ENCODE measurements at regions not wholly inside any gene's neighbourhood (a gene's known extent, or its start where the extent isn't known, plus 50 kb on each side); places are given as distances from the start of the nearest gene placed in this dataset.

DNA sequence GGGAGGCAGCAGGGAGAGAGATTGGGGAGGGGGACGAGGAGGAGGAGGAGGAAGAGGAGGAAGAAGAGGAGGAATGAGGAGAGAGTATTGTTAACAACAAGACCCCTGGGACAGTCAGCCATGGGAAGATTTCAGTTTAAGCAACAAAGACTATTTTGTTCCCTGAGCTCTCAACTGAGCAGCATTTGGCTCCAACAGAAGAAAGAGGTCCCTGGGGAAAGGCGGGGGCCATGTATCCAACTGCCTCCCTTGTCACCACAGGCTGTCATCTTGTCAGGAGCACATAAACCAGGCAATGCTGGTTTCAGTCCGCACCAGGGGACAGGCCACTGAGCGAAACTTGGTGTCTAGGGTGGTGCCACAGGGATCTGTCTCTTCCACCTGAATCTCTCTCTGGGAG, 316.1 kb downstream of the TLE1 start:
- no peak overlapping the region for H3K27ac Mint-ChIP-seq (ENCODE audit: unreplicated experiment)
- TF ChIP-seq CTCF (IDR thresholded peaks at IDR 0.05) = no peak
- H3K27me3 Mint-ChIP-seq (ENCODE audit: low read depth) = peaks cover 6% of the 10 kb centered on the region
- H3K9me3 Mint-ChIP-seq (ENCODE audit: low read depth) = no peaks in the 10 kb centered on the region
- H3K36me3 Mint-ChIP-seq (ENCODE audit: low read depth) = no peaks in the 10 kb centered on the region
- no peak overlapping the region for H3K4me3 Mint-ChIP-seq (ENCODE audit: unreplicated experiment)
- DNase-seq (ENCODE audit: low spot score) = no peak
- H3K4me1 Mint-ChIP-seq (ENCODE audit: low read depth) = peaks cover 2% of the 10 kb centered on the region

DNA sequence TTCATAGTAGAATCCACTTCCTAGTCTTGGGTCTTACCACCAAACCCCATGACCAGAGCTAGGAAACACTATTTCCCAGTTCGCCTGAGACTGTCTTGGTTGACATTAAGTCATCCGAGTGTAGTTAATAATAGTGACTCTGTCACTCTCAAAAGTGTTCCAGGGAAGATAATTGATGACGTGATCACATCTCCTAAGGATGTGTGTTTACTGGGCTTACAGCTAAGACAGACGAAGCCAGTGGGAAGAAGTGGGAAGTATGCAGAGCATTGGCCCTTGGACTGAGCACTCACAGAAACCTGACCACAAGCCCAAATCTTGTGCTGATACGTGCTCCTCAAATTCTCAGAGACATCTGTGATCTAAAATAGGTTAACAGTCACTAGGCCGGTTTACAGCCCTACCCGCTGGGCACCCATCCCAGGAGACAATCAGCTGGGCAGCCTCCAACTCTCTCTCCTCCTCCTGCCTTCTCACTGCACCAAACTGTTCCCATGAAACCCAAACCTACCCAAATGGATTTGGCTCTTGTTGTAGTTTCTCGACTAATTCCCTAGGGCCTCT, 316.6 kb downstream of the TLE1 start:
- Mint-ChIP-seq H3K27ac (ENCODE audit: unreplicated experiment) (no peak overlapping the region), H3K27me3 (ENCODE audit: low read depth) (peaks cover 6% of the 10 kb centered on the region), H3K9me3 (ENCODE audit: low read depth) (no peaks in the 10 kb centered on the region), H3K4me1 (ENCODE audit: low read depth) (peaks cover 2% of the 10 kb centered on the region), H3K4me3 (ENCODE audit: unreplicated experiment) (no peak overlapping the region), H3K36me3 (ENCODE audit: low read depth) (no peaks in the 10 kb centered on the region)
- DNase-seq (ENCODE audit: low spot score) = no peak
- no peak for TF ChIP-seq CTCF (IDR thresholded peaks at IDR 0.05)

GRCh38 chr9:81371824-81372223, 317.5 kb downstream of the TLE1 start:
- Mint-ChIP-seq H3K4me3 (ENCODE audit: unreplicated experiment) (no peak overlapping the region), H3K4me1 (ENCODE audit: low read depth) (peaks cover 2% of the 10 kb centered on the region), H3K36me3 (ENCODE audit: low read depth) (no peaks in the 10 kb centered on the region), H3K27ac (ENCODE audit: unreplicated experiment) (no peak overlapping the region), H3K27me3 (ENCODE audit: low read depth) (peaks cover 3% of the 10 kb centered on the region), H3K9me3 (ENCODE audit: low read depth) (peaks cover 4% of the 10 kb centered on the region)
- TF ChIP-seq CTCF (IDR thresholded peaks at IDR 0.05) = no peak
- no peak for DNase-seq (ENCODE audit: low spot score)

DNA sequence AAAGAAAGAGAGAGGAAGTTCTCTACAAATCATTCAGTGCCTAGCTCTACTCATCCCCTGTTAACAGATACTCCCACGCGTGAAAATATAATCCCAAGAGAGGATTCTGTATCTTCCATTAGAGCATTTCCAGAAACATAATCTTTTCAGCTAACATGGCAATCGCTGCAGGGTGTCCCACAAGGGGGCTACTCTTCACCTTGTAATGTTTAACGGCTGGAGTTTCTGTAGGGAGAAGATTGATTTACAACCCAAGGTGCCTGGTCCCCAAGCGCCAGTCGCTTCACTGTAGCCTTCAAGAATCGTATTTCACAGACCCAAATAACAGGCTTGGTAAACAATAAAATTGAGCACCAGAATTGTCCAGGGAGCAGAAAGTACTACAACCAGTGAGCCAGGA, 318.7 kb downstream of the TLE1 start:
- no peak for DNase-seq (ENCODE audit: low spot score)
- Mint-ChIP-seq H3K9me3 (ENCODE audit: low read depth) (peaks cover 9% of the 10 kb centered on the region), H3K27me3 (ENCODE audit: low read depth) (no peaks in the 10 kb centered on the region), H3K4me1 (ENCODE audit: low read depth) (peaks cover 2% of the 10 kb centered on the region), H3K27ac (ENCODE audit: unreplicated experiment) (no peak overlapping the region), H3K4me3 (ENCODE audit: unreplicated experiment) (no peak overlapping the region), H3K36me3 (ENCODE audit: low read depth) (peaks cover 2% of the 10 kb centered on the region)
- no peak for TF ChIP-seq CTCF (IDR thresholded peaks at IDR 0.05)

DNA sequence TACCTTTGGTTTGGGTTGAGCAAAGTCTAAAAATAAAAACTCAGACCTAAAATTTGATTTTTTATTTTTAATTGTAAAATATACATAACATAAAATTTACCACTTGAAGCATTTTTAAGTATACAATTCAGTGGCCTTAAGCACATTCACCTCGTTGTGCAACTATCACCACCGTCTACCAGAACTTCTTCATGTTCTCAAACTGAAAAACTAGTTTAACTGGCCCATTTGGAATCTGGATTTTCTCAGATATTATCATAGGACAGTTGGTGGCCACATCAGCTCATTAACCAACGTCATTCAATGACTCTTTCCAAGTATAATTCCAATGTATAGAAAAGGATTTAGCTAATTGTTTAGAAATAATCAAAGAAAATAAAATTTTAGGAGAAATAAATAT, 319.3 kb downstream of the TLE1 start:
- no peaks in the 10 kb centered on the region for H3K27me3 Mint-ChIP-seq (ENCODE audit: low read depth)
- peaks cover 3% of the 10 kb centered on the region for H3K36me3 Mint-ChIP-seq (ENCODE audit: low read depth)
- H3K27ac Mint-ChIP-seq (ENCODE audit: unreplicated experiment) = no peak overlapping the region
- no peak for DNase-seq (ENCODE audit: low spot score)
- no peak overlapping the region for H3K4me3 Mint-ChIP-seq (ENCODE audit: unreplicated experiment)
- H3K9me3 Mint-ChIP-seq (ENCODE audit: low read depth) = peaks cover 12% of the 10 kb centered on the region
- TF ChIP-seq CTCF (IDR thresholded peaks at IDR 0.05) = no peak
- peaks cover 2% of the 10 kb centered on the region for H3K4me1 Mint-ChIP-seq (ENCODE audit: low read depth)

All from chondrocyte (in vitro differentiated cells).